ENCODE measurements at regions not wholly inside any gene's neighbourhood (a gene's known extent, or its start where the extent isn't known, plus 50 kb on each side); places are given as distances from the start of the nearest gene placed in this dataset.
"Not testable (repeated sequence)": the region's sequence is repeated elsewhere in the genome, so short reads cannot be mapped to it uniquely, and the experiment has no call there.

DNA sequence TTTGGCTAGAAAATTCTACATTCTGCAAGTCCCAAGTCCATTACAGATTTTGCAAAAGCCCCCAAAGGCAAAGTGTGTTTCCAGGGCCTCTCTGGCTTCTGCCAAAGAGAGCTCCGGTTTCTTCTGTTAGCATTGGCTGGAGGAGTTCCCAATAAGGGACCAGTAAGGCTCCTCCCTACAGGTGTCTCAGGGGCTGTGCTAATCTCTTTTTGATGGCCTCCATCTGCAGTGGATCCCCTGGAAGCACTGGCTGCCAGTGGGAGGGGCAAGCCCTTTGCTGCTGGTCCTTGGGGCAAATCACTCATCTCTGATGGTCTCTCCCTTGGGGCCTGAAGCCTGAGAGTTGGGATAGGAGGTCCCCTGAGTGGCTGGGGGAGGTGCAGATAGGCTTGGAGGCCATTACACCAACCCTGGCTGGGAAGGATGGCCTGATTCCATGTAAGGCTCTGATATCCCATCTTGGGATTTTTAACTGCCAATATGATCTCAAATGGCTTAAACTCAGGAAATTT, 89.1 kb upstream of the USP24 start:
- no peak for DNase-seq

DNA sequence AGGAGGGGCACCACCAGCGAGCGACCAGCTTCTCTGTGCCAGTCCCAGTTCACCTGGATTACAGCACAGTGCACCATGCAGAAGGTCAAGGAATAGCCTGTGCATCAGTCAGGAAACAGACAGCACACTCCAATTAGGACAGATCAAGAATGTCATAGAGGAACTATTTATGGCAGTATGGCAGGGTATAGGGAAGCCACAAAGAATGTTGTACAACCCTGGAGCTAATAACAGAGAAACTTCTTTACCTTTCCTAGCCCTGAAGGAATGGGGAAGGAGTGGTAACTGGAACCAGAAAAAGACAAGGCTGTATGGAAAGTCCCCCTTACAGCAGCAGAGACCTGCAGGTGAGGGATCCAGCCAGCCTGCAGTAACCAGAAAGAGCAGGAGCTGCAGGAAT, 87.8 kb upstream of the USP24 start:
- DNase-seq: no peak

DNA sequence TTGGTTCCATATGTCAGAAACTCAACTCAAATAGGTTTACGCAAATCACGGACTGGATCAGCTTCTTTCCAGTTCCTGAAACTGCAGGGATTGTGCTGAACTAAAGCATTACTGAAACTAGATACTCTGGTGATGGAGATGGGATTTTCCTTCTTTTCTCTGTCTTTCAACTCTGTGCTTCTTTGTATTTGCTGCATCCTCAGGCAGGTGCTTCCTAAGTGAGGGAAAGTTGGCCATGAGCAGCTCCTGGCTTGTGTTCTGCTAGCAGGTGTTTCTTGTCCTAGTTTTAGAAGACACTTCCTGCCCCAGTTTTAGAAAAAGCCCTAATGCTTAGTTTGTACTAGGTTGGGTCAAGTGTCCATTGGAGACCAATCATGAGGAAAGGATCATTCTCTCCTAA, 86.7 kb upstream of the USP24 start:
- no peak for DNase-seq

DNA sequence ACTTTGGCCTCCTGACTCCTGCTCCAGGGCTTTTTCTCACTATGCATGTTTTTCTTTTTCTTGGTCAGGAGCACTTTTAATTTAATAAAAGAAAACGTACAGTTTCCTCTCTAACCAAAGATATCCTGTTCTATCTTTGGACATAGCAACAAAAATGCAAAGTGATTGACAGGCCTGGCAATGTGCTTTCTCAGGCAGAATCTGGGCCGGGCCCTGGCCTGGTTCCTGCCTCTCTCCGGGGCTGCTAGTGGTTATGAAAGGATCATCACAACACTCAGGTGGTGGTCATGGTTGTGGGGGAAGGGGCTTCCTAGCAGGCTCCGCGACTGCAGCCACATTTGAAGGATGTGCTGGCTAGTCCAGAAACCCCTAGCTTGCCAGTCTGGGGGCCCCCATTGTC, 85.8 kb upstream of the USP24 start:
- DNase-seq: no peak

DNA sequence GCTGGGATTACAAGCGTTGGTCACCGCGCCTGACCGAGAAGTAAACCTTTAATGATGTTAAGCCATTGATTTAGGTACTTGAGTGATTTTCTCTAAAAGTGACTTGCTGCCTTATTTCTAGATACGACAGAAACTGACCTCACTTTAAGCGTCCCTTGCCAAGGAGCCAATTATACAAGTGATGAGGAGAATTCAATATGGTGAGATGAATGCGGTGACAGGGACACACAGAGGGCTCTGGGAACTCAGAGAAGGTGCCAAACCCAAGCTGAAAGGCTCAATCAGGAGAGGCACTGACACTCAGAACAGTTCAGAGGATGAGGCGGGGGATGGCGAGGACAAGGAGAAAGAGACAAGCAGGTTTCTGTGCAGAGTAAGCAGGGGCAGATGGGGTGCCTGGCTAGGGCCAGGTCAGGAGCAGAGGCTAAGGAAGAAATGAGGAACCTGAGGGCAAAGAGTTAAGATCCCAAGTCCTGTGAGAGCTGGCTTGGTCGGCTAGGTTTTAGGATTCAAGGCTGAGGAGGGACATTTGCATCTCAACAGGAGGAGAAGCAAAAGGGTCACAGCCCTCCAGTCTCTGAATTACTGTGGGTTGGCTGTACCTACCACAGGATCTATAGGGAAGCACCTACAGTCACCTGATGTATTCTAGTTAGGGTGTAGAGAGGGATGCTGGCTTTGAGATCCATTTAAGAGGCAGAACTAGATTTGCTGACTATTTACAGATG, 83.2 kb upstream of the USP24 start:
- no peak for DNase-seq

DNA sequence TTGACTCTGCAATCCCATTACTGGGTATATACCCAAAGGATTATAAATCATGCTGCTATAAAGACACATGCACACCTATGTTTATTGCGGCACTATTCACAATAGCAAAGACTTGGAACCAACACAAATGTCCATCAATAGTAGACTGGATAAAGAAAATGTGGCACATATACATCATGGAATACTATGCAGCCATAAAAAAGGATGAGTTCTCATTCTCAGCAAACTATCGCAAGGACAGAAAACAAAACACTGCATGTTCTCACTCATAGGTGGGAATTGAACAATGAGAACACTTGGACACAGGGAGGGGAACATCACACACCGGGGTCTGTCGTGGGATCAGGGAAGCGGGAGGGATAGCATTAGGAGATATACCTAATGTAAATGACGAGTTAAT, 81.1 kb upstream of the USP24 start:
- DNase-seq: not testable (repeated sequence)

DNA sequence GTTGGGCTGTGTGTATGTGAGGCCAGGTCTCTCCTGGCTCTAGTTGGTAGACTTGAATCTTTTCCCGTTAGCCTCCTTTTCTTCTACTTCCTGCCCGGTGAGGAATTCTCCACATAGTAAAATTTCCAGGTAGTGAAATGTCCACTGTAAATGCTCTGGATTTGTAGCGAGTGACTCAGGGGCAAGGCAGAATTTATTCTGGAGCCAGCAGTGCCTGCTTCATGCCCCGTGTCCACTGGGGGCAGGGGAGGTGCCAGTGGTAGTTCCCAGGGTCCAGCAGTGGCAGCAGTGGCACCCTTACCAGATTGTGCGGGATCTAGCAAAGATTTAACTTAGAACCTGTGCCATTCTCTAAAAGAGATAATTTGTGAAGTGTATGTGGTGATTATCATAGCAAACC, 74.5 kb upstream of the USP24 start:
- DNase-seq: no peak

DNA sequence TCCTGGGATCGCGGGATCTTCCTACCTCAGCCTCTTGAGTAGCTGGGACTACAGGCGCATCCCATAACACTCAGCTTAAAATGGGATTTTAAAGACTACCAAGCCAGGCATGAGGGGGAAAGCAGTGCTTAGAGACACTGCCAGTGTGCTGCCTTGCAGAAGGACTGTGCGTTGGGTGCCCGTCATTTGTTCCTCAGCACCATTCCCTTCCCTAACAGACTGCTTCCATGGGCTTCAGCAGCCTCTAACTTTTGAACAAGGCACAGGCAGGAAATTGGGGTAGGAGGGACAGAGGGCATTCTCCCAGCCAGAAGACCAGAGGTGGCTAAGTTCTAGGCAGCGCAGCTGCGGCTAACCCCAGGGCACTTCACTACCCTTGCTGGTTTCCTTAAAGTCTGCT, 73.9 kb upstream of the USP24 start:
- no peak for DNase-seq

DNA sequence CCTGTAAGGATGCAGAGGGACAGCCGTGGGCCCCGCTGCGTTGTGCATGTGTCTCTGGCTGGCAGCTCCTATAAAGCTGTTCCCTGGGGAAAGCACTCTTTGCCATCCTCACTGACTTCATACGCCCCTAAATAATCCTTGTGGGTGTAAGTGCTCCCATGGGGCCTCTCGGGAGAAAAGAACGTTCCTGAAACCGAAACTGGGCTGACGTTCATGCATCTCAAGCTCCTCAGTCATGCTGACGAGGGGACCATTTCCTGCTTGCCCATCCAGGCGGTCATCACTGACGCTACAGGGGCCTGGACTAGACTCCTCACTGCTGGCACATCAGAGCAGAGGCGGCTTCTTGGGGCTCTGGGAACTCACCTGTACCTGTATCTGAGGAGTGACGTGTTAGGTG, 73.1 kb upstream of the USP24 start:
- DNase-seq: no peak

DNA sequence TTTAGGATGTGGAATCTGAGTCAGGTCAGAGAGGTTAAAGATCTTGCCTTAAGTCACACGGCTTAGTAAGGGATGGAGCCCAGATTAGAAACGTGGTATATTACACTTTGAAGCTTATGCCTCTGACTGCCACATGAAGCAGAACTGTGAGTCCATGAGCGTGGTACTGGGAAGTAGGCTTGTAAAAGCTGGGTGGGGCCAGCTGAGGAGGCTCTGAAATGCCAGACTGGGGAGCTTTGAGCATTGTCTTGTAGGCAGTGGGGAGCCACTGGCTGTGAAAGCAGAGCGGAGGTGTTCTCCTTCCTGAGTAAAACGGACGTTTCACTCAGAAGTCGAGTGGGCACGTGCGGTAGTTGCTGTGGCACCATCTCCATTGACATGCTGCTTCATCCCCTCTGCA, 72.6 kb upstream of the USP24 start:
- DNase-seq: no peak

DNA sequence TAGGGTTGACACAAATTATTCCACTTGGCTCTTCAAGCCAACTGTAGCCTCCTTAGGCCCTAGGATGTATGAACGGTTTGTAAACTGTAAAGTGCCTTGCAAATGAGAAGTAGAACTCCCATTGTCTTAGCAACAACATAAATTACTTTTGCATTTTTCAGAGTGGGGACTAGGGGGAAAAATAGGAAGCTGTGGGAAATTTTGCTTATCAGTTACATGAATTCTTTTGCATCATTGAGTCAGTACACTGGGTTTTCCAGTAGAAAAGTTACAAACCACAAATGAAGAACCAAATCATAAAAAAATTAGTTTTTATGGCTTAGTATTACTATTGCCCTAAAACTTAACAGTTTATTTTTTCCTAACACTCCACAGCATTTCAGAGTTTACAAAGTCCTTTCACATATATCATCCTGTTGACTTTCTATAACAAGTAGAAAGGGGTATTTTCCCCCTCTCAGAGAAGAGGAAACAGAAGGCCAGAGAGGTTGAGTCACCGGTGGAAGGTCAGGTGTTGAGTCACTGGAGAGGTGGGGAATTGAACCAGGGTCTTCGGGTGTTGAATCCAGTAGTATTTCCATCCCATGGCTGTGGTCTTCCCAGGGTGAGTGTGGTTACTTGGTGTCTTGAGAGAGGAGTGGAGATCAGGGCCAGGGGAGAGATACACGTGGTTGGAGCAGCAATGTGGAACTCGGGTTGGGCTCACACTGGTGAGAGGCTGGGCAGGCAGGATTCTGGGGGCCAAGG, 71.9 kb upstream of the USP24 start:
- no peak for DNase-seq

DNA sequence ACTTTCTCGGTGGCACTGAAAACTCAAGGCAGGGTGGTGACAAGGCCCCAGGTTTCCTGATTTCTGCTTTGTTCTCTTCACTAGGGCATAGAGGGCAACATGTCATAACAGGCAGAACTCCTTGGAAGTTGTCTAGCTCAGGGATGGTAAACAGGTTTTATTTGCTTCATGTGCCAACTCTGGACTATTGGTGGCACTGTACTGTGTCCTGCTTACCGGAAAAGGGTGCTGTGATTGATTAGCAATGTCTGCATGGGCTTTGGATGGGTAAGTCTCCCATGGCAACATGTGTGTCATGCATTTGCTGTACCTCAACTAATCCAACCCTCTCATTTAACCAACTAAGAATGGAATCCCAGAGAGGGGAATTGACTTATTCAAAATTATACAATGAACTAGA, 70.7 kb upstream of the USP24 start:
- no peak for DNase-seq

DNA sequence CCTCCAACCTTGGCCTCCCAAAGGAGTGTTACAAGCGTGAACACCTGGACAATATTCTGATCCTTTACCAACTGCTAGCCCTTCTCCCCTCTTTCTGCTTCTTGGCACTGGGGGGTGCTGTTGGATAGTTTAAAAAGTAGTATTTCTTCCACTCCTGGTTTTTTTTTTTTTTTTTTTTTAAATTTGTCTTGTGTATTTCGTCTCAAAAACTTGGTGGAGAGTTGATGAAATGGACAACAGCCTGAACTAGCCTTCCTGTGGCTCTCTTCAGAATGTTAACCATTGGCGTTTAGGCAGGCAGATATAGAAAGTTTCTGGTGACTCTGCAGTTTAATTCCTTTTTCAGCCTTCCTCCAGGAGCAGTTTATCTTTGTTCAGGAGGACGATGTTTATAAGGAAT, 69.7 kb upstream of the USP24 start:
- peak; percentile 19 to 21 for DNase-seq

DNA sequence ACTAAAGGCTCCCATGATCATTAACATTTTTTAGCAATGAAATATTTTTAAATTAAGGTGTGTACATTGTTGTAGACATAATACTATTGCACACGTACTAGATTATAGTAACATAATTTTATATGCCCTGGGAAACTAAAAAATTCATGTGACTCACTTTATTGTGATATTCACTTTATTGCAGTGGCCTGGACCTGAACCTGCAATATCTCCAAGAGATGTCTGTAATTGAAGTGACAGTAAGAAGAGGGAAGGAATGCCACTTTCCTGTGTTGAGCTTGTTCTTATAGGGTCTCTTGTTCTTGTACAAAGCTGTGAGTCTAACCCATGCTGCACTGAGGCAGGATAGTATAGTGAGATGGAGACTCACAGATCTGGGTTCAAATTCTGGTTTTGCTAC, 66.9 kb upstream of the USP24 start:
- no peak for DNase-seq

DNA sequence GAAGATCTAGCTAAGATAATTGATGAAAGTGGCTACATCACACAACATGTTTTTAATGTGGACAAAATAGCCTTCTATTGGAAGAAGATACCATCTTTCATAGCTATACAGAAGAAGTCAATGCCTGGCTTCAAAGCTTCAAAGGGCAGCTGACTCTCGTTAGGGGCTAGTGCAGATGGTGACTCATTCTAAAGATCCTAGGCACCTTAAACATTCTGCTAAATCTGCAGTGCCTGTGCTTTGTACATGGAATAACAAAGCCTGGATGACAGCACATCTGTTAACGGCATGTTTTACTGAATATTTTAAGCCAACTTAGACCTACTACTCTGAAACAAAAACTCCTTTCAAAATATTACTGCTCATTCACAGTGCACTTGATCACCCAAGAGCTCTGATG, 65.6 kb upstream of the USP24 start:
- DNase-seq: no peak

DNA sequence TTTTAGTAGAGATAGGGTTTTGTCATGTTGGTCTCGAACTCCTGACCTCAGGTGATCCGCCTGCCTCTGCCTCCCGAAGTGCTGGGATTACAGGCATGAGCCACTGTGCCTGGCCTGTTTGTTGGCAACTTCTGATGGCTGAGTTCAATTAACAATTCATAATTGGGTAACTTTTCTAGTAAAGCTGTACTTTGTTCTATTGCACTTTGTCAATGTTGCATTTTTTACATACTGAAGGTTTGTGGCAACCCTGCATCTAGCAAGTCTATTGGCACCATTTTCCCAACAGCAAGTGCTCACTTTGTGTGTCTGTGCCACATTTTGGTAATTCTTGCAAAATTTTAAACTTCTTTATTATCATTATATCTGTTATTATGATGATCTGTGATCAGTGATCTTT, 64.5 kb upstream of the USP24 start:
- DNase-seq: no peak

DNA sequence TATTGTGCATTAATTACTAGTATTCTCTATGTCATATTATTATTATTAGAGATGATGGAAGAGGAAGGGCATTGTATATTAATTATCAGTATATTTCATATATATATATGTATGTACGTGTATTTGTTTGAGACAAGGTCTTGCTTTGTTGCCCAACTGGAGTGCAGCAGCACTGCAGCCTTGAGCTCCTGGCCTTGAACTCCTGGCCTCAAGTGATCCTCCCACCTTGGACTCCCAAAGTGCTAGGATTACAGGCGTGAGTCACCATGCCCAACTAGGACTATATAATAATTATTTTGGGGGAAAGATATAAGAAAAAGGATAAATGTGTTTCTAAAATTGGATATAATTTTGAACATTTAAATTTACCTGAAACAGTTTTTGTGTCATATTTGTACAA, 63.2 kb upstream of the USP24 start:
- DNase-seq: no peak

DNA sequence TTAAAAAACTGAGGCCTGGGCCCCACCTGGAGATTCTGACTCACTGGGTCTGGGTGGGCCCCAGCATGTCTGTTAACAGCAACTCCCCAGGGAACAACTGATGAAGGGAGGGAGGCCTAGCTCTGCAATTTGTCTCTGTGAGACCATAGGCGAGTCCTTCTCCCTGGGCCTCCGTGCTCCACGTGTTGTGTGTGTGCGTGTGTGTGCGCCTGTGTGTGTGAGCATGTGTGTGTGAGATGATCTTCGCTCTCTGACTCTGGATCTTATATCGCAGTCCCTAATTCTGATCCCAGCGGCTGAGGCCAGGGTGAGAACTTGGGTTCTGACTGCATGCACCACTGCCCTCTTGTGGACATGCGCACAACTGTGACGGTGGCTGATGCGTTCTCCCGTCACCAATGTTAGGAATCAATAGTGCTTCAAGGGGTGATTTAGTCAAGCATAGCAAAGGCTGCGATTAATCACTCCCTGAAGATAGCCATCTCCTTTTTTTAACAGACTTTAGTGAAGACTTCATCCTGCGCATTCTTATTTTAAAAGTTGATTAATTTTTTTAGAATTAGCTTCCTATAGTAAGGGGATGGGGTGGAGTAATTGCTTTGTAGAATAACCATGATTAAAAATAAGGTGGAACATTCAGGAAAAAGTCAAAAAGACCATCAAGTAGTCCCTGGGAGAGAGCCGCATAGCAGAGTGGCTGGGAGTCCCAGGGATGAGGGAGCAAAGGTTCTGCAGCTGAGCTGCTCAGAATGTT, 62.4 kb upstream of the USP24 start:
- peak; percentile 69 for DNase-seq

DNA sequence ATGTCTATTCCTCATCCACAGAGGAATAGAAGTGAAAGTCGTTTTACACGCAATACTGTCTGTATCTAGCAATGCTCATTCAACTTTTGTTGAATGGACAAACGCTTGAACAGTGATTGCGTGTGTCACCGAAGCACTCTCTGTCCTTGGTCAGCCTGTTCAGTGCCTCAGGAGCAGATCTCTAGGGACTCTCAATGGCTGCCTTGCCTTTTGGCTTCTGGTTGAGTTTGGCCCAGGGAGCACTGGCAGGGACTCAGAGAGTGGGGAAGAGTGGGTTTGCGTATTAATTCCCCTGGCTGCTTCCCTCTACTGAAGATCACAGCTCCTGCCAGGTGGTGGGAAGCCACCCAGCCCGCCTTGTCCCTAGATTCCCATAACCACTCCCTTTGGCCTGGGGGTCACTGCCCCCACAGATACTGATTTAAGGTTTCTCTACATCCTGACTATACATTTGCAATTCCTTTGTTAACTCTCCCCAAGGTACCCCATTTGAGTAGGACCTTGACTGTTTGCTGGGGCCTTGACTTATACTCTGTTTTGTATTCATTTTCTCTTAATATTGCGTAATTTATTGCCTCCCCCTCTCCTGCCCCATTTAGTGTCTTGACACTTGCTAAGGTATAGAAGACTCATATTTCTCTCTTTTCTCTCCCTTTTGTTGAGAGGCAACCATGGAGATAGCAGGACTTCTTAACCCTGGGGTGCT, 61.7 kb upstream of the USP24 start:
- no peak for DNase-seq

DNA sequence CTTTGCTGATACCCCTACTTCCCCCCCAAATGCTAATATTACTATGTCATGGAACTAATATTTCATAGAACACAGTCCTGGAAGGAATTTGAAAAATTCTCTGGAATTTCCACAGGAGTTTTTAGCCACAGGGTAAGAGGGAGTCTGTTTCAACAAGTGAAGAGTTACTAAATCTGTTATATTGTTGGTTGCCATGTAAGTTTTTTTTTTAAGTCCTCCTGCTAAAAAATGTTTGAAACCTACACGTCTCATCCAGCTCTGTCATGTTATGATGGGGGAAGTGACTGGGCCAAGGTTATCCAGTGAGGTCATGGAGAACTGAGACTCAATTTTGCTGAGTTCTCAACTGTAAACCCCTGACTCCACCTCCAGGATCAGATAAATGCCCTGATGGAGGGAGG, 60.8 kb upstream of the USP24 start:
- DNase-seq: no peak

DNA sequence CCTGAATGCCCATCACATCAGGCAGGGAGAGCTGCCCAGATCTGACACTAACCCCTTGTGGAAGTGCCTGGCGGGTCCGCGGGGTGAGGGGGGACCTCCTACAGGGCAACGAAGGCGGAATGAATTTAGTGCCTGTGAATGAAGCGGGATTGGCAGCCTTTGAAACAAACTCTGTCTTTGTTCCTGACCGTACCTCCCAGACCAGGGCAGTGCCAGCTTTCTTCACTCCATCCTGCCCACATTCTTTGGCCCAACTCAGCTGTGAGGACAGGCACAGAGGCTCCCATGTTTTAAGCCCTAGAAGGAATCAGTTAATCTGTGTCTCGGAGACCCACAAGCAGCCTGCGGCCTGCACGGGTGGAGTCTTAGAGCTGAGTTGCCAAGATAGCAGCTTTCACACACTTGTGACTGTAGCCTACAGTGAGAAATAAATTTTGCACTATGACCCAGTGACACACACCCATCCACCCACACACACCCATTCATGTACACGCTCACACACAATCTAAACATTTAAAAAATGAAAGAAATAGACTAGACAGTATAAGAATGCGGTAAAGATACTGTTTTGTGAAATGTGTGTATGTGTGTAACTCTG, 60.1 kb upstream of the USP24 start:
- DNase-seq: no peak

DNA sequence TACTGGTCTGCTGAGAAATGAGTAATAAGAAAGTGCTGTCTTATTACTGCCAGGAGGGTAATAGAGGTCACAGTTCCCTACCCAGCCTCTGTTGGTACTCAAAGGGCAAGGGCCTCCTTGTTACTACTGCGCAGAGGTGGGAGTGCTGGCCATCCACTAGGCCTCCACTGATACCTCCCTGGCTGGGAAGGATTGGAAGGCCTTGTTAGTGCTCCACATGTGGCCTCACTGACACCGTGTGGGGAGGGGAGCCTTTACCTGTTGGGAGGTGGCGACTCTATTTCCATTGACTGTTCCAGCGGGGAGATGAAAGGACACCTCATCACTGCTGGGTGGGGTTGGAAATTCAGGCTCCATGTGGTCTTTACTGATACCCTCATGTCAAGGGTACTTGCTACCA, 57.8 kb upstream of the USP24 start:
- DNase-seq: no peak

Measured in NCI-H2081 (cell line).